ENCODE measurements at regions not wholly inside any gene's neighbourhood (a gene's known extent, or its start where the extent isn't known, plus 50 kb on each side); places are given as distances from the start of the nearest gene placed in this dataset.

DNA sequence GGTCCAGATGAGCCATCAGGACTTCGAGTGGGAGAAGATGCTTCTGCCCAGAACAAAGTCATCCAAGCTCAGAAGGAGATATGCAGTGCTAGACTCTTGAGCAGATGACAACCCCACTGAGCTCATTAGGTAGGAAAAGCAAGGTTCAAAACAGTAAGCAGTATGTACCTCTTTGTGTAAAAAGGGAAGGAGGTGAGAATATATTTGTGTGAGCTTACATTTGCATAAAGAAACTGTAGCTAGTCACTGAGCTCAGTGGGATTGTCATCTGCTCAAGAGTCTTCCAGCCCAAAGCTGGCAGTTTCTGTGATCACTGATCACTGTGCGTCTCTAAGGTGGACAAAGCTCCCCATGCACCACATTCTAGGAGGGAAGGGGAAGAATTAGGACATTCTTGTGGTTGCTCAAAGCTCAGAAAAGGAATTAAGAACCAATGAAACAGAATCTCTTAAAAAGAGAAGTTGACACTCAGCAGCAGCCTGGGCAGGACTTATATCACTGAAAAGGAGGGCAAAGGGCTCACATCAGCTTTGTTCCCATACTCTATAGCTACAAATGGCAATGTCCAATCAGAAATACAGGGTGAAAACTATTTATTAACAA lies 90.0 kb upstream of the MAFB start:
- H3K4me3 ChIP-seq, result no peak overlapping the region
- H3K27ac ChIP-seq, result no peak overlapping the region
- intact Hi-C loops (cut with DNase I), result no loop called here
- FAIRE-seq (no peak), DNase-seq (no peak), ATAC-seq (peak in 1 of 4 donors; percentile 57)
- H3K9me3 ChIP-seq, result no peaks in the 10 kb centered on the region
- WGBS, 2 donors, result 52 to 53% methylated on average over 2 of the region's 2 CpGs
- H3K4me1 ChIP-seq, result no peaks in the 10 kb centered on the region
- H3K36me3 ChIP-seq, result no peaks in the 10 kb centered on the region
- TF ChIP-seq, protein P1, sequence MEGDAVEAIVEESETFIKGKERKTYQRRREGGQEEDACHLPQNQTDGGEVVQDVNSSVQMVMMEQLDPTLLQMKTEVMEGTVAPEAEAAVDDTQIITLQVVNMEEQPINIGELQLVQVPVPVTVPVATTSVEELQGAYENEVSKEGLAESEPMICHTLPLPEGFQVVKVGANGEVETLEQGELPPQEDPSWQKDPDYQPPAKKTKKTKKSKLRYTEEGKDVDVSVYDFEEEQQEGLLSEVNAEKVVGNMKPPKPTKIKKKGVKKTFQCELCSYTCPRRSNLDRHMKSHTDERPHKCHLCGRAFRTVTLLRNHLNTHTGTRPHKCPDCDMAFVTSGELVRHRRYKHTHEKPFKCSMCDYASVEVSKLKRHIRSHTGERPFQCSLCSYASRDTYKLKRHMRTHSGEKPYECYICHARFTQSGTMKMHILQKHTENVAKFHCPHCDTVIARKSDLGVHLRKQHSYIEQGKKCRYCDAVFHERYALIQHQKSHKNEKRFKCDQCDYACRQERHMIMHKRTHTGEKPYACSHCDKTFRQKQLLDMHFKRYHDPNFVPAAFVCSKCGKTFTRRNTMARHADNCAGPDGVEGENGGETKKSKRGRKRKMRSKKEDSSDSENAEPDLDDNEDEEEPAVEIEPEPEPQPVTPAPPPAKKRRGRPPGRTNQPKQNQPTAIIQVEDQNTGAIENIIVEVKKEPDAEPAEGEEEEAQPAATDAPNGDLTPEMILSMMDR (IDR thresholded peaks at IDR 0.05), result no peak
- no peaks in the 10 kb centered on the region for H3K27me3 ChIP-seq

DNA sequence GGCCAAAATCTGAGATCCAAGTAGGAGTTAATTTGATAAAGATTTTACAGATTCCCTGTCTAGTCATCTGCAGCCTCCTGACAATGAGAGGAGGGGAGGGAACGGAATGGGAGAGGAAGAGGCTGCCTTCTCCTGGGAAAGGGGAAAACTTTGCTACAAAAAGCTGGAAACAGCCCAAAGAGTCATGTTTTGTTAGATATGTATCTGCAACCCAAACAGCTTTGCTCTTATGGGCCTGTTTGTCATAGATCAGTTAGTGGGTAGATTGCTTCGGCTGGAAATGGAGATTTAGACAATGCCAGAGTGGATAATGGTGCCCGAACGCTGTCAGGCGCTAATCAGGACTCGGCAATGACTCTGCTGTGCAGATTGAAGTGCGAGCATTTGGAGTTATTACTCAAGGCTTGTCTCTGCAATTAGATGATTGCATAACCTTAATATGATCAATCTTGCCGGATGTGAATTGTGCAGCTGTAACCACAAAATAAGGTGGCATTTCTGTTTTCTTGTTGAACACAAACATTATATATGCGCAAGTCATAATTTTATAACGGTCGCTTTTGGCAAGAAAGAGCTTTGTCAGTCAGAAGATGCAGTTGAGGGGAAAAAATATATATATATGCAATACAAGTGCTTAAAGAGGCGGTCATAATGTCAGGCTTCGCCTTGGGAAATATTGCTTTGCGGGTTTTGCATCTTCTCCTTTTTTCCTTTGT lies 92.4 kb upstream of the MAFB start:
- H3K27me3 ChIP-seq, result peaks cover 0 to 4% (median 0%) of the 10 kb centered on the region in 4 donors
- FAIRE-seq (no peak), DNase-seq (no peak), ATAC-seq (no peak)
- no peak overlapping the region for H3K27ac ChIP-seq
- intact Hi-C loops (cut with DNase I), result no loop called here
- H3K9me3 ChIP-seq, result no peaks in the 10 kb centered on the region
- TF ChIP-seq, protein P1 (IDR thresholded peaks at IDR 0.05), result no peak
- no peaks in the 10 kb centered on the region for H3K4me1 ChIP-seq
- H3K4me3 ChIP-seq, result no peak overlapping the region
- WGBS, 2 donors, result 40 to 52% methylated on average over 14 of the region's 14 CpGs
- no peaks in the 10 kb centered on the region for H3K36me3 ChIP-seq

DNA sequence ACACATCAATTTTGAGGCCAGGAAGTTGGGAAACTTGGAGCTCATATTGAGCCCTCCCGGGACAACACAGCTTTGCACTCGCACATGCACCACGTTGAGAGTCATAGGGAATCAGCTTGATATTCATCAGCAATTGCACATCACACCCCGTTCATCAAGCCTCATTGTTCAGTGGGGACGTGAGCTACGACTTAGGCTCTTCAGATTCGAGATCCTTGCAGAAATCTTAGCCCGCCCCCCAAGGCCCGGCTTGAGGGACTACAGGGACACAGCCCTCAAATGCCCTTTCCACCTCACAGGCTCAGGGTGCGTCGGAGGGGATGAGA lies 93.0 kb upstream of the MAFB start:
- Histone ChIP-seq H3K9me3 (no peaks in the 10 kb centered on the region), H3K27ac (no peak overlapping the region), H3K4me1 (no peaks in the 10 kb centered on the region), H3K4me3 (no peak overlapping the region), H3K36me3 (no peaks in the 10 kb centered on the region), H3K27me3 (peaks cover 0 to 4% (median 0%) of the 10 kb centered on the region in 4 donors)
- no peak for FAIRE-seq
- peak in 1 of 4 donors; percentile 18 for ATAC-seq
- 50 to 64% methylated on average over 11 of the region's 11 CpGs for WGBS, 2 donors
- TF ChIP-seq, protein P1 (IDR thresholded peaks at IDR 0.05), result no peak
- DNase-seq, result no peak
- intact Hi-C loops (cut with DNase I), result no loop called here

DNA sequence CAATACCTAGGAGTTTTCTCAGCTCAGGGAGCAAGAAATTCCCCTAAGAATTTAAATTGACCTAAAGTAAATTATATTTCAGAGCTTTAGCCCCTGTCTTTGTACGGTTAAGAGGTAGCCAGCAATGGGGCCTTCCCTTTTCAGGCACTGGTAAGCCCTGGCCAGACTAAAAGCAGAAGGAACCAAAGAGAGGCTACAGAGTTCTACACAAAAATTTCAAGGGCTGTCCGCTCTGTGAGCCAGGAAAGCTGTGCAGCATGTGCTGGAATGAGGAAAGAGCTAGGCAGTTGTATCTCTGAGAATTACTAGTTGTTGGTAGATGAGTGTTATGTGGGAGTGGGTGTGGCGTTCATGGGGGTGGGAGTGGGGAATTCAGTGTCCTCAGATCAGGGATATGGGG lies 96.3 kb upstream of the MAFB start:
- H3K4me3 ChIP-seq, result no peak overlapping the region
- no peaks in the 10 kb centered on the region for H3K36me3 ChIP-seq
- DNase-seq, result no peak
- no peaks in the 10 kb centered on the region for H3K4me1 ChIP-seq
- intact Hi-C loops (cut with DNase I), result no loop called here
- FAIRE-seq, result no peak
- WGBS, 2 donors, result 75 to 81% methylated on average over 3 of the region's 3 CpGs
- TF ChIP-seq, protein P1 (IDR thresholded peaks at IDR 0.05), result no peak
- no peak for ATAC-seq
- peaks cover 0 to 4% (median 1%) of the 10 kb centered on the region in 4 donors for H3K27me3 ChIP-seq
- H3K9me3 ChIP-seq, result no peaks in the 10 kb centered on the region
- H3K27ac ChIP-seq, result no peak overlapping the region

DNA sequence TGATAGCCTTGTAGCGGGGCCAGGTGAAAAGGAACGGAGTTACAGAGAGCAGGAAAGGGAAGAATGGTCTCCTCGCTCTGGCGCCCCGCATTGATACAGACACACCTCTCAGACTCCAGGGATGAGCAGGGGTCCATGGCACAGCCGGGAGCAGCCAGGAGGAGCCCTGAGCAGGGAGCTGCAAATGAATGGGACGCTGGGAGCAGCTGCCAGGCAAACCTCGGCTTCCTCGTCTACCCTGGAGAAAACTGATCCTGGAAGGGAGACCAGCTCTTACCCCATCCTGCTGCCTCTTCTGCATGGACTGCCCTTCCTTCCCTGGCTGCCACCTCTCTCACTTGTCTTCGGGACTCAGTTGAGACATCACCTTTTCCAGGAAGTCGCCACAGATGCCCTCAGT lies 97.3 kb upstream of the MAFB start:
- DNase-seq (no peak), FAIRE-seq (no peak), ATAC-seq (no peak)
- no peak overlapping the region for H3K27ac ChIP-seq
- no peaks in the 10 kb centered on the region for H3K9me3 ChIP-seq
- peaks cover 0 to 7% (median 2%) of the 10 kb centered on the region in 4 donors for H3K27me3 ChIP-seq
- no peaks in the 10 kb centered on the region for H3K36me3 ChIP-seq
- intact Hi-C loops (cut with DNase I), result no loop called here
- no peak overlapping the region for H3K4me3 ChIP-seq
- TF ChIP-seq, protein P1 (IDR thresholded peaks at IDR 0.05), result no peak
- WGBS, 2 donors, result 62 to 78% methylated on average over 11 of the region's 11 CpGs
- H3K4me1 ChIP-seq, result no peaks in the 10 kb centered on the region
